NCI-H1105 (cell line): ENCODE measurements at regions not wholly inside any gene's neighbourhood (a gene's known extent, or its start where the extent isn't known, plus 50 kb on each side); places are given as distances from the start of the nearest gene placed in this dataset.

Experiments
- DNase-seq: peaks from one replicate; lab custom pipeline; 2025; lab: John Stamatoyannopoulos, UW

DNA sequence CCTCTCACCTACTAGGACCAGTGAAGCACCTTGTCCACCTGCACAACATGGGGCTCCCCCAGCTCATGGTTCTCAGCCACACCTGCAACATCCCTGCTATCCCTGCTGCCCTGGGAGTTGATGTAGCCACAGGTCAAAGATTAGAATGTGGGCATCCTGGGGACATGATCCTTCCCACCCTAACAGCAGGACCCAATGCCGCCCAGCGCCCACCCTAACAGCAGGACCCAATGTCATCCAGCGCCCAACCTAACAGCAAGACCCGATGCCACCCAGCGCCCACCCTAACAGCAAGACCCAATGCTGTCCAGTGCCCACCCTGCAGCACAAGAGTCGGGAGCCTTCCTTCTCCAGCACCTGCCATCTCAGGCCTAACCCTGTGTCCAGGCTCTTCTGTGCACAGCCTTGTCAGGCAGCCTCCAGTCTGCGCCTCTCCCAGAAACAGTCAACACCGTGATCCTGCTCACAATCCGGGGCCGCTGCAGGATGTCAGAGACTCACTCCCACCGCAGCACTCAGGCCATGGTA lies 237.3 kb upstream of the SALL3 start:
- no peak for DNase-seq

DNA sequence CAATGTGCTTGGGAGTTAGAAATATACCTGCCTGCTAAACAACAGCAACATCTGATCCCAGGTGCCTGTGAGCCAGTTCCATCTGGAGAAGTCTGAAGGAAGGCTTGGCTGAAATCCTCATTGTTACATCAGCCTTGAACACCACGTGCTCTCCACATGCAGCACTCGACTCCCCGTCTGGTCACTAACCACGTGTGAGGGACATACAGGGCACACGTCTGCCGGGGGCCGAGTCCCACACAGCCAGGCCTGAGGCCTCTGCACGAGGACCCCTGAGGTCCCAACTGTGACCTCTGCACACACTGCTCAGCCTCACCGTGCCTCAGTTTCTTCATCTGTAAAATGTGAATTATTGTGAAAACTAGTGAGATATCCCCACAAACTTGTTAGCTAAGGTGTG lies 236.5 kb upstream of the SALL3 start:
- DNase-seq, result no peak

DNA sequence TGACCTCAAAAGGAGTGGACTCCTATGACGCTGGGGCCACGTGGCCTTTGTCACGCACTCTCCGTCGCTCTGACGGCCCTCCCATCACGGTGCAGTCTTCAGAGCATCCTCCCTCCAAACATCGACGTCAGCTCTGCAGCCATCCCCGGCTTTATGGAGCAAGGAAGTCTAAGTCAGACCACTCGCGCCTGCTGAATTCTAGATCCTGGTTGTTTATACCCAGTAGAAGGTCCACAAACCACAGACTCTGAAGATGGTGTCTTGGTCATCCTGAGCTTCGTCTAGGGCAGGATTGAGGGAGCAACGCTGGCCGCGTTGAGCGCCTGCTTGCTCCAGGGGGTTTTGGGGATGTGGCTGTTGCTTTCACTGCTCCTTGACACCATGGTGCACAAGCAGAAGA lies 228.0 kb upstream of the SALL3 start:
- DNase-seq, result no peak

DNA sequence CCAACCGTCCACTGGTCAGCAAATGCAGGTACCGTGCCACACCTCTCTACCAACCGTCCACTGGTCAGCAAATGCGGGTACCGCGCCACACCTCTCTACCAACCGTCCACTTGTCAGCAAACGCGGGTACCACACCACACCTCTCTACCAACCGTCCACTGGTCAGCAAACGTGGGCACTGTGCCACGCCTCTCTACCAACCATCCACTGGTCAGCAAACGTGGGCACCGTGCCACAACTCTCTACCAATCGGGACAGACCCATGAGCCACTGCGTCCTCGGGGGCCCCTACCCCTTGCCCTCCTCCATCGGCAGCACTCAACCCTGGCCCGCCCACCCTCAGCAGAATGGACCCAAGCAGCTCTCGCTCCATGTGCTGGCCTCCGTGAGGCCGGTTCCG lies 226.4 kb upstream of the SALL3 start:
- DNase-seq, result no peak

GRCh38 chr18:78754311-78755043 lies 225.1 kb upstream of the SALL3 start:
- no peak for DNase-seq

GRCh38 chr18:78757014-78757413 lies 222.6 kb upstream of the SALL3 start:
- DNase-seq, result no peak

GRCh38 chr18:78758496-78758895 lies 221.1 kb upstream of the SALL3 start:
- no peak for DNase-seq

GRCh38 chr18:78762753-78763152 lies 216.9 kb upstream of the SALL3 start:
- no peak for DNase-seq

GRCh38 chr18:78764544-78764943 lies 215.1 kb upstream of the SALL3 start:
- DNase-seq, result no peak

DNA sequence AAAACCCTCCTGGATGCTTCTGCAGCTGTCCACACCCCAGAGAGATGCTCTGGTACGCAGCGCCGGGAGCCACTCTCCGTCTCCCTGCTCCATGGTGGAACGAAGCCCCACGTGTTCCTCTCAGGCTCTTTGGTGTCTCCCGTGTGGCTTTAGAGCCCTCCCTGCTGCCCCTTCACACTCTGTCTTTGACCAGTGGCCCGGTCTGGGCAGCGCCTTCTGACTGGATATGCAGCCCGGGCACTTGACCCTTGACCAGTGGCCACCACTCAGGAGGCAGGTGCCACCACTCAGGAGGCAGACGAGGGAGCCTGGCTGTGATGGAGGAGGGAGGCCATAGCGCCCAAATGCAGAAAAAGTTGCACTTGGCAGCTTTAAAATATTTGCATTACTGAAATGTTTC lies 214.5 kb upstream of the SALL3 start:
- no peak for DNase-seq

DNA sequence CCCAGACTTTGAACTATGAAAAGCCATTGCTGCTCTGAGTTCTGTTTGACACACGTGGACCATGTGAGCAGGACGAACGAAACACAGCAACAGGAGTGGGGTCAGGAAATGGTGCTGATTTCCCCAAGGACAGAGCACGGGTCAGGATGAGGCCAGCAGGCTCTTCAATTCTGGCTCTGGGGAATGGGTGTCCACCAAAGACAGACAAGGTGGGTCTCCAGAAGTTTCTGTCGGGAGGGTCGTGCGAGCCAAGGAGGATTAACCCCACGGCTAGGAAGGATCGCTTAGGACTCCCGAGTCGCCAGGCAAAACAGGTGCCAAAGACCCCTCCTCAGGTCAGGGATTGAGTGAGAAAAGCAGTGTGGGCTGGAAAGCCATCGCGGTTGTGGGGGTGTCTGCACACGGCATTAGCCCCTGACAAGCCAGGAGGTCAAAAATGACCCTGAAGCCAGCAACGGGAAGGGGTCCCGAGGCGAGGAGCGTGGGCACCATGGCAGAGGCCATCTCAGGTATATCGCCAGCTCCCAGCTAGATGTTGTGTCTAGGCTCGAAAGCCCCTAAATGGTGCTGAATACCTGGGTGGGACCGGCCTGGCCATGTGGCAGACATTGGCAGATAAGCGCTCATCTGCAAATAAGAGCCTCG lies 213.9 kb upstream of the SALL3 start:
- DNase-seq, result no peak

- no peak for DNase-seq
These were observed 212.7 kb upstream of the SALL3 start for GRCh38 chr18:78766651-78767533.

DNA sequence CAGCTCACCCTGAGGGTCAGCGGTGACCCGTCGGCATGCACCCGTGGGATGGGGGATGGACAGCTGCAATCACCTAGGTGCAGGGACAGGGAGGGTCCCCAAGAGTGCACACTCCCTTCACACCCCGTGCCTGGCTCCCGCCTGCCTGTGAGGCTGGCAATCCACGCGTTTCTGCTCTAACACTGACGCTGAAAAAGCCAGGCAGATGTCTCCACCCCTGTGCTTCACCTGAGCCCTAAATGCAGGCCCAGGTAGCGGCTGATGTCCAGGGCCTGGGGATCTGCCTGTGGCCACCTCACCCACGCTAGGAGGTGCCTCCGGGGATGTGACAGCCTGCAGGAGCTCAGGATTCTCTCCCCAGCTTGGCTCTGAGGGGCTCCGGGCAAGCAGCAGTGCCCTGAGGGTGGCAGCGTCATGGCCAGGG lies 212.0 kb upstream of the SALL3 start:
- DNase-seq, result no peak

GRCh38 chr18:78768221-78768620 lies 211.4 kb upstream of the SALL3 start:
- DNase-seq, result no peak

GRCh38 chr18:78768656-78769501 lies 210.7 kb upstream of the SALL3 start:
- DNase-seq, result peak; percentile 72

- peak; percentile 28 for DNase-seq
These were observed 210.0 kb upstream of the SALL3 start for GRCh38 chr18:78769502-78770105.

DNA sequence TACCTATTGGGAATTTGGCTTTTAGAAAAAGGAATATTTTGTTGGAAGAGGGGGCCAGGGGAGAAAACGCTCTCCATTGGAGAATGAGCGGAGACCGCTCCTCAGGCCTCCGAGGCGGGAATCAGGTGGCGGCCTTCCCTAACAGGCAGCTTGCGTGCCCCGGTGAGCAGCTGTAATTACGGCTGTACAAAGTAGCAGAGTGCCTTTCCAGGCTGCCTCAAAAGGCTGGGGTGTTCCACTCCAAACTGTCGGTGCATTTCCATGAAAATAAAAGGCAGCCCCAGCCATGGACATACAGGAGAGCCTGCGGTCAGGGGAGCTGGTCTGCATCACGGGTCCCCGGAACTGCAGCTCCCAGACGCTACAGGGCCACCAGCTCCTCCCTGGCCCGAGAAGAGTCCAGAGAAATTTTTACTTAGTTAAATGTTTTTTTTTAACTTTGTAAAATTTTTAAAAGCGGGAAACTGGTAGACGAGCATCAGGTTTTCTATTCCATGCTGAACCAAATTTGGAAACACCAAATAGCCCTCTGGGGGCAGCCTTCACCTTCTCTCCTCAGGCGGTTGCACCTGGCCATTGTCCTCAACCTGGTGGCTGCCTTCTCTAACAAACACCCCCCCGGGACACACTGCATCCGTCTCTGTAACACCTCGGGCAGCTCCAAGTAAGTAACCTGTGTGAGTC lies 209.3 kb upstream of the SALL3 start:
- DNase-seq, result peak; percentile 59

DNA sequence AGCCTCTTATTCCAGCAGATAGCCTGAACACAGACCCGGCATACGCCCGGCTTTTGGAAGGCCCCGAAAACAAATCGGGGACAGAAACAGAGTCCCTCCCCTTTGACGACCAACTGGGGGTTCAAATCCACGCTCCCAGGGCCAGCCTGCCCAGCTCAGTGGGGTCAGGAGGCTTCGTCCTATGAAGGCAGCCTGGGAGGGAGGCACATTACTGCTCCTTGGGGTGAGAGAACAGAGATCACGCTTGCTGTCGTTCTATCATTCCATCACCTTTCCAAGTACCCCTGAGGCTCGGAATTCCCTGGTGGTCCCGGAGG lies 208.8 kb upstream of the SALL3 start:
- no peak for DNase-seq

- DNase-seq, result no peak
These were observed 207.9 kb upstream of the SALL3 start for GRCh38 chr18:78771496-78772359.
